Stimulated activated naive CD8-positive, alpha-beta T cell treated with anti-CD3 and anti-CD28 coated beads, Interleukin-15, amount 100 ng/mL, for 72 hours (primary cell): ENCODE measurements at regions not wholly inside any gene's neighbourhood (a gene's known extent, or its start where the extent isn't known, plus 50 kb on each side); places are given as distances from the start of the nearest gene placed in this dataset.

Source experiments
- ATAC-seq: fragments of 150-1000 bp; cut with Tn5 transposase; 2 replicates; pipeline ENCODE4 v1.10.0; 2021; ENCODE audit warnings: mild to moderate bottlenecking, moderate library complexity
- DNase-seq, 2 donors: peaks; one replicate each; pipeline ENCODE4 v3.0.0; 2021 to 2022
- H3K27ac Mint-ChIP-seq, 2 donors: one replicate each; pipeline ENCODE4 v1.8.0; 2022; ENCODE audit warnings: mild to moderate bottlenecking in 2 of 2, mixed read lengths in 2 of 2, moderate library complexity in 2 of 2
- H3K27me3 Mint-ChIP-seq: one replicate; pipeline ENCODE4 v1.8.0; 2022; ENCODE audit warnings: mixed read lengths
- H3K4me1 Mint-ChIP-seq: one replicate; pipeline ENCODE4 v1.8.0; 2022; ENCODE audit warnings: mild to moderate bottlenecking, mixed read lengths
- H3K4me3 Mint-ChIP-seq, 2 donors: one replicate each; pipeline ENCODE4 v1.8.0; 2022; ENCODE audit warnings: mild to moderate bottlenecking in 2 of 2, mixed read lengths in 2 of 2, moderate library complexity in 1 of 2
- H3K9me3 Mint-ChIP-seq, 2 donors: one replicate each; pipeline ENCODE4 v1.8.0; 2022; ENCODE audit warnings: mixed read lengths in 2 of 2

DNA sequence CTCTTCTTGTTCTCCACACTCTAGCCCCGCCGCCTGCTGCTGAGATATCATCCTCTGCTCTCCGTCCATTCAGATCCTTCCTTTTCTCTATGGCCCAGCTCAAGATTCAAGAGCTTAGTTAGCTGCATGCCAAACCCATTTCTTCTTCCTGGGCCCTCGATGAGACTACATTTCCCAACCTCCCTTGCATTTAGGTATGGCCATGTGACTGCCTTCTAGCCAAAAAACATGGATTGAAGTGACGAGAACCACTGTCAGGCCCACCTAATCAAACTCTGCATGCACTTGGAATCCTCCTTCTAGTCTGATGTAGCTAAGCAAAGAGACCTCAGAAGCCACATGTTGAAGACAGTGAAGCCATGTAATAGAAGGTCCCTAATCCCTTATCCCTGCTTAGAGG lies 308.2 kb downstream of the VPS13C start:
- H3K27me3 Mint-ChIP-seq: no peaks in the 10 kb centered on the region
- DNase-seq (no peak), ATAC-seq (no peak)
- H3K4me1 Mint-ChIP-seq: no peaks in the 10 kb centered on the region
- no peak overlapping the region for H3K27ac Mint-ChIP-seq
- no peaks in the 10 kb centered on the region for H3K9me3 Mint-ChIP-seq
- no peak overlapping the region for H3K4me3 Mint-ChIP-seq

DNA sequence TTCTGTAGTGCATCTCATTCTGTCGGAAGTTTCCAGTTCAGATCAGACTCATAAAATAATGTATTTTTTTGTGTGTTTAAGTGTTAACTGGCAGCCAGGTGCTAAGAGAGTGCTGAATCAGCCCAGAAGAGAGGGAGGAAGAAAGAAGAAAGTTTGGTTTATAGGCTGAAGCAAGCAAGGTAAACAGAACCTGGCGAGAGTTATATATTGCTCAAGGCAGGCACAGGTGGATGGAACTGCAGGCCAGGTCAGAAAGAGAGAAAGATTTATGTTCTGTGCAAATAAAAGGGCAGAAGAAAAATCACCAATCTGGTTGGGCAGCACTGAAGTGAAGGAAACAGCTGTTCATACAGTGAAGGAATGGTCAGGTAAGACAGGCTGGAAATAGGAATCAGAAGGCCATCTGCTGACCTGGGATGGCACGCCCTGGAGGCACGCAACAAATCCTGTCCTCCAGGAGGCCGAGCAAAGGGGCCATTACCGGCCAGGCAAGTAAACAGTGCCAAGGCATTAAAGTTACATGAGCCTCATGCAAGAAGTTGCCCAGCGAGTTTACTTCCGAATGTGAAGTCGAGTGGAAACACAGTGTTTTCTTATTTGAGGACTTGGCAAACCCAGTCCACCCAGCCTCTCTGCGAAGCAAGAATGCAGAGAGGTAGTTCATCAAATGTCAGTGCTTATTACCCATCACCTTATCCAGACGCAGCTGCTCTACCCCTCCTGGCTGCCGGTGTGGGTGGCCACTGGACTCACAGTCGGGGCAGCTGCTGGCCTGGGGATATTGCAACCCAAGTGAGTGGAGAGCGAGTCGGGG lies 309.8 kb downstream of the VPS13C start:
- H3K27me3 Mint-ChIP-seq: peaks cover 3% of the 10 kb centered on the region
- H3K9me3 Mint-ChIP-seq: no peaks in the 10 kb centered on the region
- H3K4me1 Mint-ChIP-seq: no peaks in the 10 kb centered on the region
- DNase-seq (no peak), ATAC-seq (no peak)
- H3K27ac Mint-ChIP-seq: no peak overlapping the region
- no peak overlapping the region for H3K4me3 Mint-ChIP-seq

DNA sequence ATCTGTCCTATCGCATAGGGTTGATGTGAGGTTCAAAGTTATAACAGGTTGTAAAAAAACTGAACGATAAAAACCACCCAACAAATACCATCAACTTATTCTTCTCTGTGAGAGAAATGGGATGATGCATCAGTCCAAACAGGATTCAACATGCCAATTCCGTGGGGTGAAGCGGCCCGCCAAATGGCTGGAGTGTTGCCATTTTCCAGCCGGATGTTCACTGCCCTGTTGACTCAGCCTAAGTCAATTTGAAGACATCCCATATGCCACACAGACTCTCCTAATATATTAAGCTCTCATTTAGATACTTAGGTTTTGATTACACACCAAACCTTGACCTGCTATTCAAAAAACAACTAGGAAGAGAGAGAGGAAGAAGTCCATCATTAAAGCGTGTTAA lies 311.1 kb downstream of the VPS13C start:
- Mint-ChIP-seq H3K27me3 (peaks cover 13% of the 10 kb centered on the region), H3K9me3 (no peaks in the 10 kb centered on the region), H3K4me3 (no peak overlapping the region), H3K27ac (no peak overlapping the region), H3K4me1 (no peaks in the 10 kb centered on the region)
- no peak for DNase-seq
- no peak for ATAC-seq

DNA sequence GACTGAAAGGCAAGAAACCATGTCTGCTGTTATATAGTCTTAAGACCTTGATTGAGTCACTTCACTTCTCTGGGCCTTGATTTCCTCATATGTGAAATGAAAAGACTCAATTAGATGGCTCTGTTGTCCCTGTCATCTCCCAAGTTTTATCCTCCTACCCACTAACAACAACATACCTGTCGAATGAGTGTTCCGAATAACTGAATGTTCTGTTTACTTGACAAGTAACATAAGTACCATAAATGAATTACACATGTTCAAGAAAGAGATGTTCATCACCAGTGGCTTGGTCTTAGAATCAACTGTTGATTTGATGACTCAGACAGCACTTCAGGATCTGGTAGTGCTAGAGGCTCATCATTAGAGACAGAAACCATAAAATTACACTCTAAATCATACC lies 311.7 kb downstream of the VPS13C start:
- H3K4me3 Mint-ChIP-seq: no peak overlapping the region
- no peaks in the 10 kb centered on the region for H3K4me1 Mint-ChIP-seq
- H3K27me3 Mint-ChIP-seq: peaks cover 17% of the 10 kb centered on the region
- H3K9me3 Mint-ChIP-seq: no peaks in the 10 kb centered on the region
- no peak for DNase-seq
- no peak overlapping the region for H3K27ac Mint-ChIP-seq
- no peak for ATAC-seq

DNA sequence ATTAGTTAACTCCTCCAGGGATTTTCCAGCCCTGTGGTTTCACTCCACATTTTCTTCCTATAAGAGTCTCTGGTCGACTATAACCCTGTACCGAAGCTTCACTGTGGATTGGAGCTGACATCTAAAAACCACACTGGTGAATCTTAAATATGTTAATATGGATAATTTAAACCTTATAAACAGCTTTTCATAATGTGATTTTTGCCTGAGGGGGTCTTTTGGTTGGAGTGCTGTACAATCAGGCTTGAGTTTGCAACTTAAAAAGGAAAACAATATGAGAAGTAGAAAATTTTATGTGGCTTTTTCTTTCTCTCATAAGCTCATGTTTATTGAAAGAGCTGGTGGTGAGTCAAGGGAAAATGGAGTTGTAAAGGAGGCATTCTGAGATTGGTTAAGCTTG lies 313.7 kb downstream of the VPS13C start:
- Mint-ChIP-seq H3K4me1 (no peaks in the 10 kb centered on the region), H3K9me3 (no peaks in the 10 kb centered on the region), H3K27ac (peak overlapping the region in 1 of 2 donors; percentile 60), H3K27me3 (peaks cover 21% of the 10 kb centered on the region), H3K4me3 (no peak overlapping the region)
- ATAC-seq (no peak), DNase-seq (no peak)

DNA sequence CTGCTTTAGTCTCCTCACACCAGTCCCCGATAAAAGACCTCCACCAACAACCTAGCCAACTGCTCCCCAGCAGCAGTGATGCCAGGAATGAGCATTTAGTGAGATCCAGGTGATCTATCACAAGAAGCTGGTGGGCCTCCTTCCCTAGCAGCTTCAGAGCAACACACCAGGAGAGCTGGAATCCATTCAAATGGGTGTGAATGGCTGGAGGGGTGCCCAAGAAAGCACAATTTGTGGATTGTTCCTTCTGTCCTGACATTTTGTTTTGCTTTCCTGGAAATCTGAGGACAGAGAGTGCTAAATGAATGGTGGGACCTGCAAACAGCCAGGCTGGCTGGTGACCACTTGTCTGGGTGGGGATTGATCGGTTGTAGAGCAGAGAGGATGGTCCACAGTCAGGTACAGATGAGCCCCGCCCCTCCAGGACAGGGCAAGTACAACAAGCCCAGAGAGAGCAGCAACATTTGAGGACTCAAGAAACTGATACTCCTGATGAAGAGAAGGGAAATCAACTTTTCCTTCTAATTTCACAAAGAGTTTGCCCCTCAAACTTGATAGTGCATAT lies 316.8 kb downstream of the VPS13C start:
- ATAC-seq: no peak
- H3K9me3 Mint-ChIP-seq: no peaks in the 10 kb centered on the region
- peaks cover 21% of the 10 kb centered on the region for H3K27me3 Mint-ChIP-seq
- no peak overlapping the region for H3K4me3 Mint-ChIP-seq
- H3K4me1 Mint-ChIP-seq: no peaks in the 10 kb centered on the region
- DNase-seq: no peak
- no peak overlapping the region for H3K27ac Mint-ChIP-seq

DNA sequence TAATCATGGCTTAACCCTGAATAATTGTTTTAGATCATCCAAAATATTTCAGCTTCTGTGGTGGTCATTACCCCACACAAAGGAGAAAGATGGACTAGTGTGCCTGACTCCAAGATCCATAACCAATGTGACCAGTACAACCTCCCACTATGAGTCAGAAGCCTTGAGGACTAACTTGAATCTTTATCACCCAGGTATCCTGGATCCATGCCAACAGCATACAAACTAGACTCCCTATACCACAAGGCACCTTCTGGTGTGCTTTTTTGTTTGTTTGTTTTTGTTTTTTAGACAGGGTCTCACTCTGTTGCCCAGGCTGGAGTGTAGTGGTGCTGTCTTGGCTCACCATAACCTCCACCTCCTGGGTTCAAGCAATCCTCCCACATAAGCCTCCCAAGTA lies 317.7 kb downstream of the VPS13C start:
- Mint-ChIP-seq H3K9me3 (no peaks in the 10 kb centered on the region), H3K27me3 (peaks cover 21% of the 10 kb centered on the region), H3K27ac (no peak overlapping the region), H3K4me1 (no peaks in the 10 kb centered on the region), H3K4me3 (no peak overlapping the region)
- DNase-seq: no peak
- ATAC-seq: no peak

DNA sequence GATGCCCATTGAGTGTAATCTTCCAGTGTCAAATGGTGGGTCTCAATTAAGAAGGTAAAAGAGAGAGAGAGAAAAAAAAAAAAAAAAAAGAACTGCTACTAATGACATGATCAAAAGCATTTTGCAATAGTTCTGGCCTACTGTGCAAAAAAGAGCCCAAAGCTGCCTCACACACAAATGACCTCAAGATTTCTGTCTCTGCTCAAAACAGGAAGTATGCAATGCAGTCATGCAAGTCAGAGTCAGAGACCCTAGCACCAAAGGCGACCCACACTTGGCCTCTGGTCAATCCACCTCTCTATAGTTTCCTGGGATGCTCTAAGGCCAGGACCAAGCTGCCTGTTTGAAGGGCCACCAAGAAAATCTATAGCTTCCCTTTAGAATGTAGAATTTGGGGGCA lies 323.5 kb downstream of the VPS13C start:
- no peaks in the 10 kb centered on the region for H3K9me3 Mint-ChIP-seq
- no peaks in the 10 kb centered on the region for H3K4me1 Mint-ChIP-seq
- ATAC-seq: no peak
- DNase-seq: no peak
- no peaks in the 10 kb centered on the region for H3K27me3 Mint-ChIP-seq
- no peak overlapping the region for H3K27ac Mint-ChIP-seq
- no peak overlapping the region for H3K4me3 Mint-ChIP-seq

DNA sequence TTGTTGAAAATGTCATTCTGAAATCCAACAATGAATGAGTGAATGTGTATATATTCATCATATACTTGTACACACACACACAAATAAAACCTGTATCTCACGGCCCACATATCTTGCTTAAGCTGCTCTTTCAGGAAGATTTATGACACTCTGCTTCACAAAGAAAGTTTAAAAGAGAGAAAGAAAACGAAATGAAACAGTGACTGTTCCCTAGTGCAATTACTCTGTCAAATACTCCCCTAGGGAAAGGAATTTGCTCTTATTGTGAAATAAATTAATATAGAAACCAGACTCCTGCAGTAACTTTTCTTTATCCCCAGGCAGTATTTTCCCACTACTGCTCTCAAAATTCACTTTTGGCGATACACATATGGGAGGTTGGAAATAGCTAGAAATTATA lies 329.1 kb downstream of the VPS13C start:
- Mint-ChIP-seq H3K27me3 (no peaks in the 10 kb centered on the region), H3K4me3 (no peak overlapping the region), H3K27ac (peak overlapping the region in 1 of 2 donors; percentile 6), H3K4me1 (no peaks in the 10 kb centered on the region), H3K9me3 (no peaks in the 10 kb centered on the region)
- DNase-seq (no peak), ATAC-seq (no peak)

DNA sequence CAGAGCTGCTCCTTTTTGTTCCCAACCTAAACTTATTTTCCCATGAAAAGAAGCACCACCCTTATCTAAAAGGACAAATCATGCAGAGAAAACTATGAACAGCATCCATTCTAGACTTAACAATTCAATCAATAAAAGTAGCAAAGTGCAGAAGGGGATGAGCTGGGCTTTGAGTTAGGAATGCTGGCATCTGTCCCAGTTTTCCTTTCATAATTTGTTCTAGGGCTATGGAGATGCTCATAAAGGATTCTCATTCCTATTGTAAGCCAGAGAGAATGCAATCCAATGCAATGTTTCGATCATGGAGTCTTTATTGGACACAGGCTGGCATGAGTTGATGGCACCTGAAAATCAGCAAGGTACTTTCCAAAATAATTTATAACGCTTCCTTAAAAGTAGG lies 330.6 kb downstream of the VPS13C start:
- Mint-ChIP-seq H3K27ac (no peak overlapping the region), H3K4me1 (no peaks in the 10 kb centered on the region), H3K27me3 (no peaks in the 10 kb centered on the region), H3K4me3 (no peak overlapping the region), H3K9me3 (no peaks in the 10 kb centered on the region)
- ATAC-seq (no peak), DNase-seq (no peak)

DNA sequence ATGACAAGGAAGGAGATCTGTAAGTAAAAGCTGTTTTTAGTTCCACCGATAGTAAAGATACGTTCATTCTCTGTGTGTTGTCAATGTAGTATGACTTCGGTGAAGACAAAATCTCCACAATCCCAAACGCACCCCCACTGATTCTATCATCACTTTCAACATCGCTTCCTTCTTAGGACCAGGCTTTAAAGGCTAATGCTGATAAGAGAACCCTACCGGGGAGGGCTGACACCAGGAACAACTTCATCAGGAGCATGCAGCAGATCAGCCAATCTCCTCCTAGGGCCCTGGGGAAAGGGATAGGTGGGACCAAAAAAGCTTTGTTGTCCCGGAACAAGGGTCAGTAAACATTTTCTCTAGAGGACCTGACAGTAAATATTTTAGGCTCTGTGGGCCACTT lies 334.1 kb downstream of the VPS13C start:
- Mint-ChIP-seq H3K9me3 (no peaks in the 10 kb centered on the region), H3K4me3 (no peak overlapping the region), H3K4me1 (no peaks in the 10 kb centered on the region), H3K27ac (no peak overlapping the region), H3K27me3 (peaks cover 10% of the 10 kb centered on the region)
- DNase-seq (no peak), ATAC-seq (no peak)

DNA sequence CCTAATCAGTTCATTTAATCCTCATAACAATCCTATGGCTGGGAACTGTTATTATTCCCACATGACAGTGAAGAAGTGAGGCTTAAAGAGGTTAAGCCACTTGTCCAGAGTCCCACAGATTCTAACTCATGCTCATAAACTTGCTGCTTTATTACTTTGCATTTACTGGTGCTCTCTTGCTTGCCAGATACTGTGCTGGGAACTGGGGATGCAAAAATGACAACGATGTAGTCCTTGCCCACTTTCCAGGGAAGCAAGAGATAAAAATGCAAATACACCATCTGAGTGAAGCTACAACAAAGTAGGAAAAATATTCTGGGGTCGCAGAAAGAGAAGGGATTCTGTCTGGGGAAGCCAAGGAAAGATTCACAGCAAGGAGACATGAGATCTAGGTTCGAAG lies 335.0 kb downstream of the VPS13C start:
- ATAC-seq (no peak), DNase-seq (no peak)
- Mint-ChIP-seq H3K9me3 (no peaks in the 10 kb centered on the region), H3K27me3 (peaks cover 12% of the 10 kb centered on the region), H3K4me3 (no peak overlapping the region), H3K27ac (no peak overlapping the region), H3K4me1 (no peaks in the 10 kb centered on the region)

DNA sequence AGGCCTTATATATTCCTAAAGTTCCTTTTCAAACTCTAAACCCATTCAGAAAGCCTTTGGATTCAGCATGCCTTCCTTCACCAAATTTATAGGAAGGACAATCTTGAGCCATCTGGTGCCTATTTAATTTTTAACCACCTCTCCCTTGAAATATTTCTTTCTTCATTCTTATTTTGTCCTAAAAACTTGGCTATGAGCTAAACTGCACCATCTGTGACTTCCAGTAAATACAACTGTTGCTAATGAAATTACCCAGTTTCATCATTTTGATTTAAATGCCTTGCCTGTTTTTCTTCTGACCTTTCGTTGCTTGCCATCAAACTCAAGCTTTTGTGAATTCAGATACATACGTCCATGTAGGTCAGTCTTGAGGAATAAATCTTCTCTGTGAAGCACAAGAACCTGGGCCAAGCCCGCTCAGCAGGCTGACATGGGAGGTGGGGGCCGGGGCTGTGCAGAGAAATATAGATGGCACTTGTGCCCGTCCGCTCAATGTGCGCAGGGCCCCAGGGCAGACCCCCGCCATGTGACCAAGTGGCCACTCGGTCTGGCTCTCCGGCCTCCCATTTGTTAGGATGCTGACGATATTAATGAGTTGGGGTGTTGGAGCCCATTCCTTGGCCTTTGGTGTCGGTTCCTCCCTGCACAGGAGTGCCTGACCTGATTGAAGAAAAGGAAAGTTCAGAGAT lies 335.9 kb downstream of the VPS13C start:
- Mint-ChIP-seq H3K27ac (peak overlapping the region in 1 of 2 donors; percentile 80), H3K9me3 (no peaks in the 10 kb centered on the region), H3K4me3 (no peak overlapping the region), H3K4me1 (no peaks in the 10 kb centered on the region), H3K27me3 (peaks cover 12% of the 10 kb centered on the region)
- no peak for ATAC-seq
- no peak for DNase-seq

DNA sequence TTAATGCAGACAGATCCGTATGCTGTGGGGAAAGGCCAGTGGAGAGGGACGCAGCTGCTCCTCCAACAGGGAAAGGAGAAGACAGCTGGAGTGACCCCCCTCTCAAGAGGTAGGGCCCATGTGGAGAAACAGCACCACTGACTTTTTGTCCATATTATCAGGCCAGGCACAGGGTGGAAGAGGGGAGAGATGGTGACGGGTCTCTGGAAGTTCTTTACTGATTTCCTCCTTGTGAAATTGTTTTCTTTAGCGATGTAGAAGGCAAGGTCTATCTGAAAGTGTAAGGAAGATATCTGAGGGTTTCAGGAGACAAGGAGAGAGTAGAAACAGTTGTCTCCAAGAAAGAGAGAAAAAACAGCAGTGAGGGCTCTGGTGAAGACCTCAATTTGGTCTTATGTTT lies 338.8 kb downstream of the VPS13C start:
- H3K27ac Mint-ChIP-seq: no peak overlapping the region
- H3K4me1 Mint-ChIP-seq: no peaks in the 10 kb centered on the region
- ATAC-seq: no peak
- no peaks in the 10 kb centered on the region for H3K9me3 Mint-ChIP-seq
- peaks cover 18% of the 10 kb centered on the region for H3K27me3 Mint-ChIP-seq
- no peak overlapping the region for H3K4me3 Mint-ChIP-seq
- no peak for DNase-seq

DNA sequence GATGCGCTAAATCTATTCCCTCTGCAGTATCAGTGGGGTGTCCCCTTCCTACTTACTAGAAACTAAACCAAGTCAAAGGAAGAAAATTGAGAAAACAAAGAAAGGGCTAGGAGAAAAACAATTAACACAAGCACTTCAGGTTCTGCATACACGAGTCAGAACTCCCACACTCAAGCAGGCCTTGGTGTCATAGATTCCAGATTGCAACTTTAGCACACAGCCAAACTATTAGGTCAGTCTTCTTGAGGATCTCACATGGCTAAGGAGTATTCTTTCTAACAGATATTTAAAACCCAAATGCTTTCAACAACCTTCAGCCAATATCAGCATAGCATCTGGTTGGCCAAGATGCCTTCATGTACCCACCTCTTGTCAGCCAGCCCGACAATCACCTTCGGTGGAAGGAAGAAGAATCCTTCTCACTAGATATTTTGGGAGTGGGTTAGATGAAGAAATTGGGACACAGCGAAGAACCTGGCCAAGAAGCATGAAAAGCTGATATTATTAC lies 340.0 kb downstream of the VPS13C start:
- H3K4me1 Mint-ChIP-seq: no peaks in the 10 kb centered on the region
- peaks cover 18% of the 10 kb centered on the region for H3K27me3 Mint-ChIP-seq
- no peaks in the 10 kb centered on the region for H3K9me3 Mint-ChIP-seq
- ATAC-seq (no peak), DNase-seq (no peak)
- no peak overlapping the region for H3K4me3 Mint-ChIP-seq
- H3K27ac Mint-ChIP-seq: no peak overlapping the region

DNA sequence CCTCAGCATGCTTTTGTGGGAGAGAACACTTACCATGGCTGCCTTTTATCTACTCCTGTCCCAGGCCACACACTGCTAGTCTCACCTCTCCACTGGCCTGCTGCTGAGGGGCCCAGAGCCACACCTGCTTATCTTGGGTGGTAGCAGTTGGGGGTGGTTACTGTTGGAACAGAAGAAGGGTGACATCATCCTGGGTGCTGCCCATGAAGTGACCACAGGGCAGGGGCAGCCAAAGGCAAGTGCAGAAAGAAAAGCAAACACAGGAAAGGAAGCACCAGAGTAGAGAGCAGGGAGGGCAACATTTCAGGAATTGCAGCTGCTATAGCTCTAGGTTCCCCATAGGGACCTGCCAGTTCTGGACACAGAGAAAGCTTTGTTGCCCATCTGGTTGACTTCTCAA lies 345.2 kb downstream of the VPS13C start:
- Mint-ChIP-seq H3K27me3 (peaks cover 6% of the 10 kb centered on the region), H3K27ac (no peak overlapping the region), H3K4me3 (no peak overlapping the region), H3K4me1 (no peaks in the 10 kb centered on the region), H3K9me3 (no peaks in the 10 kb centered on the region)
- ATAC-seq (no peak), DNase-seq (no peak)
